WTC11 (cell line): ENCODE measurements at regions not wholly inside any gene's neighbourhood (a gene's known extent, or its start where the extent isn't known, plus 50 kb on each side); places are given as distances from the start of the nearest gene placed in this dataset.

Experiments
- ATAC-seq: fragments of 200-7000 bp; cut with Tn5 transposase; 2 replicates; pipeline ENCODE4 v1.10.0; 2021; ENCODE audit warnings: mild to moderate bottlenecking, moderate library complexity
- CTCF ChIA-PET: fragments of 300-600 bp; sonication (Branson Sonifier 250); formaldehyde crosslinking; loops from one replicate; lab custom pipeline; 2021; ENCODE audit warnings: antibody characterized with exemption; lab: Charles Lee
- POLR2A ChIA-PET: fragments of 350-600 bp; sonication (Branson Sonifier 250); formaldehyde crosslinking; loops from one replicate; lab custom pipeline; 2021; ENCODE audit warnings: antibody characterized with exemption; lab: Charles Lee
- DNase-seq: peaks from one replicate; pipeline ENCODE4 v3.0.0; 2021; ENCODE audit warnings: low spot score
- H3K27ac Mint-ChIP-seq: 2 replicates; pipeline ENCODE4 v1.8.0; 2021; ENCODE audit warnings: mixed read lengths
- H3K27me3 Mint-ChIP-seq: 2 replicates; pipeline ENCODE4 v1.8.0; 2021; ENCODE audit warnings: low read depth, mild to moderate bottlenecking, moderate library complexity, mixed read lengths
- H3K36me3 Mint-ChIP-seq: 2 replicates; pipeline ENCODE4 v1.8.0; 2021; ENCODE audit warnings: mixed read lengths
- H3K4me1 Mint-ChIP-seq: 2 replicates; pipeline ENCODE4 v1.8.0; 2022; ENCODE audit warnings: mixed read lengths
- H3K4me3 Mint-ChIP-seq: 2 replicates; pipeline ENCODE4 v1.8.0; 2021; ENCODE audit warnings: mild to moderate bottlenecking, moderate library complexity, mixed read lengths
- H3K9me3 Mint-ChIP-seq: 2 replicates; pipeline ENCODE4 v1.8.0; 2021; ENCODE audit warnings: mixed read lengths
- ATF1 ChIP-seq: sonication (generic); formaldehyde crosslinking; IDR thresholded peaks from 2 replicates; pipeline ENCODE4 v1.8.1; 2023; ENCODE audit warnings: mild to moderate bottlenecking, moderate library complexity, missing genetic modification reagents
- ELF4 ChIP-seq: sonication (generic); formaldehyde crosslinking; IDR thresholded peaks from 2 replicates; pipeline ENCODE4 v1.8.1; 2022; ENCODE audit warnings: low read depth, mild to moderate bottlenecking, moderate library complexity, missing genetic modification reagents
- FOXK1 ChIP-seq: sonication (generic); formaldehyde crosslinking; IDR thresholded peaks from 2 replicates; pipeline ENCODE4 v1.8.0; 2022; ENCODE audit warnings: mild to moderate bottlenecking, moderate library complexity, missing genetic modification reagents
- HMGA2 ChIP-seq: fragments of 250-450 bp; sonication (Bioruptor Pico); IDR thresholded peaks from 2 replicates; pipeline ENCODE4 v1.4.0; 2021; ENCODE audit warnings: mild to moderate bottlenecking, moderate library complexity
- KAT7 ChIP-seq: sonication (generic); formaldehyde crosslinking; IDR thresholded peaks from 2 replicates; pipeline ENCODE4 v1.8.1; 2023; ENCODE audit warnings: missing genetic modification reagents, mild to moderate bottlenecking, borderline replicate concordance
- NR1H2 ChIP-seq: sonication (generic); formaldehyde crosslinking; IDR thresholded peaks from 2 replicates; pipeline ENCODE4 v1.9.0; 2021; ENCODE audit warnings: mild to moderate bottlenecking, moderate library complexity, missing genetic modification reagents
- SMAD4 ChIP-seq: sonication (generic); formaldehyde crosslinking; IDR thresholded peaks from 2 replicates; pipeline ENCODE4 v1.8.0; 2022; ENCODE audit warnings: mild to moderate bottlenecking, missing genetic modification reagents
- ZNF219 ChIP-seq: sonication (generic); formaldehyde crosslinking; IDR thresholded peaks from 2 replicates; pipeline ENCODE4 v1.8.0; 2023; ENCODE audit warnings: missing genetic modification reagents, mild to moderate bottlenecking, borderline replicate concordance
- ZNF263 ChIP-seq: sonication (generic); formaldehyde crosslinking; IDR thresholded peaks from 2 replicates; pipeline ENCODE4 v1.8.1; 2022; ENCODE audit warnings: low read depth, mild to moderate bottlenecking, moderate library complexity, missing genetic modification reagents
- ZNF396 ChIP-seq: fragments of 250-450 bp; sonication (Bioruptor Pico); IDR thresholded peaks from 2 replicates; pipeline ENCODE4 v1.8.0; 2021; ENCODE audit warnings: mild to moderate bottlenecking, moderate library complexity, borderline replicate concordance
- ZNF671 ChIP-seq: fragments of 250-450 bp; sonication (Bioruptor Pico); IDR thresholded peaks from 2 replicates; pipeline ENCODE4 v1.8.0; 2021; ENCODE audit warnings: mild to moderate bottlenecking
- TF ChIP-seq, protein P1 (sequence below): fragments of 200-600 bp; IDR thresholded peaks from 2 replicates; pipeline ENCODE4 v1.8.0; 2022; ENCODE audit warnings: antibody characterized with exemption
- TF ChIP-seq, protein P2 (sequence below): fragments of 250-450 bp; sonication (Bioruptor Pico); IDR thresholded peaks from 2 replicates; pipeline ENCODE4 v1.9.0; 2021; ENCODE audit warnings: mild to moderate bottlenecking, borderline replicate concordance
- TF ChIP-seq, protein P3 (sequence below): sonication (generic); formaldehyde crosslinking; IDR thresholded peaks from 2 replicates; pipeline ENCODE4 v1.8.0; 2022; ENCODE audit warnings: missing genetic modification reagents
- TF ChIP-seq, protein P4 (sequence below): sonication (generic); formaldehyde crosslinking; IDR thresholded peaks from 2 replicates; pipeline ENCODE4 v1.8.0; 2022; ENCODE audit warnings: mild to moderate bottlenecking, missing genetic modification reagents
- TF ChIP-seq, protein P5 (sequence below): fragments of 250-450 bp; sonication (Bioruptor Pico); IDR thresholded peaks from 2 replicates; pipeline ENCODE4 v1.9.0; 2021; ENCODE audit warnings: mild to moderate bottlenecking

DNA sequence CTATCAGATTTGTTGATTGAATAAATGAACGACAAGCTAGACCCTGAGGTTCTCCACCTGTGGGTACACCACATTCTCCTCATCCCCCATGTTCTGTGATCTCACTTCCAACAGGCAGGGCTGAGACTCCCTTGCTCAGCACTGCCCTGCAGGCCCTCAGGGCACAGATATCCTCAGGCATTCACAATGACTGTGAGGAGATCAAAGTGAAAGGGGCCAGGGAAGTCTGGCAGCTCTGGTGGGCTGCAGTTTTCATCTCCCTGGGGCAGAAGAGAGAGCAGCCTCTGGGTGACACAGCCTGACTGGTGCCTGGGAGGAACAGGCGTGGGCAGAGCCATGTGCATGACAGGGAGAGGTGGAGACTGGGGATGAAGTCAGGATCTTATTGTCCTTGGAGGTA is 142.4 kb upstream of the C9orf72 start (continued):
- TF ChIP-seq NR1H2 (CRISPR knock-in tag) (no peak), FOXK1 (CRISPR knock-in tag) (no peak), ELF4 (no peak)
- TF ChIP-seq, protein P1, sequence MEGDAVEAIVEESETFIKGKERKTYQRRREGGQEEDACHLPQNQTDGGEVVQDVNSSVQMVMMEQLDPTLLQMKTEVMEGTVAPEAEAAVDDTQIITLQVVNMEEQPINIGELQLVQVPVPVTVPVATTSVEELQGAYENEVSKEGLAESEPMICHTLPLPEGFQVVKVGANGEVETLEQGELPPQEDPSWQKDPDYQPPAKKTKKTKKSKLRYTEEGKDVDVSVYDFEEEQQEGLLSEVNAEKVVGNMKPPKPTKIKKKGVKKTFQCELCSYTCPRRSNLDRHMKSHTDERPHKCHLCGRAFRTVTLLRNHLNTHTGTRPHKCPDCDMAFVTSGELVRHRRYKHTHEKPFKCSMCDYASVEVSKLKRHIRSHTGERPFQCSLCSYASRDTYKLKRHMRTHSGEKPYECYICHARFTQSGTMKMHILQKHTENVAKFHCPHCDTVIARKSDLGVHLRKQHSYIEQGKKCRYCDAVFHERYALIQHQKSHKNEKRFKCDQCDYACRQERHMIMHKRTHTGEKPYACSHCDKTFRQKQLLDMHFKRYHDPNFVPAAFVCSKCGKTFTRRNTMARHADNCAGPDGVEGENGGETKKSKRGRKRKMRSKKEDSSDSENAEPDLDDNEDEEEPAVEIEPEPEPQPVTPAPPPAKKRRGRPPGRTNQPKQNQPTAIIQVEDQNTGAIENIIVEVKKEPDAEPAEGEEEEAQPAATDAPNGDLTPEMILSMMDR, result no peak
- TF ChIP-seq, protein P2, sequence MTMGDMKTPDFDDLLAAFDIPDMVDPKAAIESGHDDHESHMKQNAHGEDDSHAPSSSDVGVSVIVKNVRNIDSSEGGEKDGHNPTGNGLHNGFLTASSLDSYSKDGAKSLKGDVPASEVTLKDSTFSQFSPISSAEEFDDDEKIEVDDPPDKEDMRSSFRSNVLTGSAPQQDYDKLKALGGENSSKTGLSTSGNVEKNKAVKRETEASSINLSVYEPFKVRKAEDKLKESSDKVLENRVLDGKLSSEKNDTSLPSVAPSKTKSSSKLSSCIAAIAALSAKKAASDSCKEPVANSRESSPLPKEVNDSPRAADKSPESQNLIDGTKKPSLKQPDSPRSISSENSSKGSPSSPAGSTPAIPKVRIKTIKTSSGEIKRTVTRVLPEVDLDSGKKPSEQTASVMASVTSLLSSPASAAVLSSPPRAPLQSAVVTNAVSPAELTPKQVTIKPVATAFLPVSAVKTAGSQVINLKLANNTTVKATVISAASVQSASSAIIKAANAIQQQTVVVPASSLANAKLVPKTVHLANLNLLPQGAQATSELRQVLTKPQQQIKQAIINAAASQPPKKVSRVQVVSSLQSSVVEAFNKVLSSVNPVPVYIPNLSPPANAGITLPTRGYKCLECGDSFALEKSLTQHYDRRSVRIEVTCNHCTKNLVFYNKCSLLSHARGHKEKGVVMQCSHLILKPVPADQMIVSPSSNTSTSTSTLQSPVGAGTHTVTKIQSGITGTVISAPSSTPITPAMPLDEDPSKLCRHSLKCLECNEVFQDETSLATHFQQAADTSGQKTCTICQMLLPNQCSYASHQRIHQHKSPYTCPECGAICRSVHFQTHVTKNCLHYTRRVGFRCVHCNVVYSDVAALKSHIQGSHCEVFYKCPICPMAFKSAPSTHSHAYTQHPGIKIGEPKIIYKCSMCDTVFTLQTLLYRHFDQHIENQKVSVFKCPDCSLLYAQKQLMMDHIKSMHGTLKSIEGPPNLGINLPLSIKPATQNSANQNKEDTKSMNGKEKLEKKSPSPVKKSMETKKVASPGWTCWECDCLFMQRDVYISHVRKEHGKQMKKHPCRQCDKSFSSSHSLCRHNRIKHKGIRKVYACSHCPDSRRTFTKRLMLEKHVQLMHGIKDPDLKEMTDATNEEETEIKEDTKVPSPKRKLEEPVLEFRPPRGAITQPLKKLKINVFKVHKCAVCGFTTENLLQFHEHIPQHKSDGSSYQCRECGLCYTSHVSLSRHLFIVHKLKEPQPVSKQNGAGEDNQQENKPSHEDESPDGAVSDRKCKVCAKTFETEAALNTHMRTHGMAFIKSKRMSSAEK, result no peak

DNA sequence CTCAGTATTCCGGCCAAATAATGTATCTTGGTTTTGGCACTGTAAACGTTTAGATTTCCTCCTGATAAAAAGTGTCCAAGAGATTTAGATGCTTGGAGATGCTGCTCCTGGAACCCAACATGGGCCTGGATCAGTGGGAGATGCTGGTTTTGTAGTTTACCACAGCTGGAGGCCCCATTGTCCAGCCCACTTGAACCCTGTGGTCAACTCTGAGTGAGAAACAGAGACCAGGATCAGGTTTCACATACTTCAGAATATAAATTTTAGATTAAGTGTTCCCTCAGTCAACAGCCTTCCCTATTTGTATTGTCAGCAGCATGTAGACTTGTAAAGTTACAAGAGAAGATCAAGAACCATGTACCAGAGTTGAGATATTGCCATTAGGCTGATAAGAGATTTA is 144.7 kb upstream of the C9orf72 start:
- TF ChIP-seq ZNF671 (CRISPR knock-in tag), result no peak
- no peak for TF ChIP-seq ZNF263 (CRISPR knock-in tag)
- no peak for TF ChIP-seq ZNF219
- no peak for TF ChIP-seq ZNF396 (CRISPR knock-in tag)
- TF ChIP-seq ELF4, result no peak
- no peak for TF ChIP-seq HMGA2 (CRISPR knock-in tag)
- TF ChIP-seq, protein P3, sequence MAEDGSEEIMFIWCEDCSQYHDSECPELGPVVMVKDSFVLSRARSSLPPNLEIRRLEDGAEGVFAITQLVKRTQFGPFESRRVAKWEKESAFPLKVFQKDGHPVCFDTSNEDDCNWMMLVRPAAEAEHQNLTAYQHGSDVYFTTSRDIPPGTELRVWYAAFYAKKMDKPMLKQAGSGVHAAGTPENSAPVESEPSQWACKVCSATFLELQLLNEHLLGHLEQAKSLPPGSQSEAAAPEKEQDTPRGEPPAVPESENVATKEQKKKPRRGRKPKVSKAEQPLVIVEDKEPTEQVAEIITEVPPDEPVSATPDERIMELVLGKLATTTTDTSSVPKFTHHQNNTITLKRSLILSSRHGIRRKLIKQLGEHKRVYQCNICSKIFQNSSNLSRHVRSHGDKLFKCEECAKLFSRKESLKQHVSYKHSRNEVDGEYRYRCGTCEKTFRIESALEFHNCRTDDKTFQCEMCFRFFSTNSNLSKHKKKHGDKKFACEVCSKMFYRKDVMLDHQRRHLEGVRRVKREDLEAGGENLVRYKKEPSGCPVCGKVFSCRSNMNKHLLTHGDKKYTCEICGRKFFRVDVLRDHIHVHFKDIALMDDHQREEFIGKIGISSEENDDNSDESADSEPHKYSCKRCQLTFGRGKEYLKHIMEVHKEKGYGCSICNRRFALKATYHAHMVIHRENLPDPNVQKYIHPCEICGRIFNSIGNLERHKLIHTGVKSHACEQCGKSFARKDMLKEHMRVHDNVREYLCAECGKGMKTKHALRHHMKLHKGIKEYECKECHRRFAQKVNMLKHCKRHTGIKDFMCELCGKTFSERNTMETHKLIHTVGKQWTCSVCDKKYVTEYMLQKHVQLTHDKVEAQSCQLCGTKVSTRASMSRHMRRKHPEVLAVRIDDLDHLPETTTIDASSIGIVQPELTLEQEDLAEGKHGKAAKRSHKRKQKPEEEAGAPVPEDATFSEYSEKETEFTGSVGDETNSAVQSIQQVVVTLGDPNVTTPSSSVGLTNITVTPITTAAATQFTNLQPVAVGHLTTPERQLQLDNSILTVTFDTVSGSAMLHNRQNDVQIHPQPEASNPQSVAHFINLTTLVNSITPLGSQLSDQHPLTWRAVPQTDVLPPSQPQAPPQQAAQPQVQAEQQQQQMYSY (CRISPR knock-in tag), result no peak
- no peak for TF ChIP-seq KAT7 (CRISPR knock-in tag)
- TF ChIP-seq ATF1, result no peak
- no peak for TF ChIP-seq SMAD4 (CRISPR knock-in tag)
- TF ChIP-seq, protein P4, sequence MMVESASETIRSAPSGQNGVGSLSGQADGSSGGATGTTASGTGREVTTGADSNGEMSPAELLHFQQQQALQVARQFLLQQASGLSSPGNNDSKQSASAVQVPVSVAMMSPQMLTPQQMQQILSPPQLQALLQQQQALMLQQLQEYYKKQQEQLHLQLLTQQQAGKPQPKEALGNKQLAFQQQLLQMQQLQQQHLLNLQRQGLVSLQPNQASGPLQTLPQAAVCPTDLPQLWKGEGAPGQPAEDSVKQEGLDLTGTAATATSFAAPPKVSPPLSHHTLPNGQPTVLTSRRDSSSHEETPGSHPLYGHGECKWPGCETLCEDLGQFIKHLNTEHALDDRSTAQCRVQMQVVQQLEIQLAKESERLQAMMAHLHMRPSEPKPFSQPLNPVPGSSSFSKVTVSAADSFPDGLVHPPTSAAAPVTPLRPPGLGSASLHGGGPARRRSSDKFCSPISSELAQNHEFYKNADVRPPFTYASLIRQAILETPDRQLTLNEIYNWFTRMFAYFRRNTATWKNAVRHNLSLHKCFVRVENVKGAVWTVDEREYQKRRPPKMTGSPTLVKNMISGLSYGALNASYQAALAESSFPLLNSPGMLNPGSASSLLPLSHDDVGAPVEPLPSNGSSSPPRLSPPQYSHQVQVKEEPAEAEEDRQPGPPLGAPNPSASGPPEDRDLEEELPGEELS (CRISPR knock-in tag), result no peak
- TF ChIP-seq, protein P5, sequence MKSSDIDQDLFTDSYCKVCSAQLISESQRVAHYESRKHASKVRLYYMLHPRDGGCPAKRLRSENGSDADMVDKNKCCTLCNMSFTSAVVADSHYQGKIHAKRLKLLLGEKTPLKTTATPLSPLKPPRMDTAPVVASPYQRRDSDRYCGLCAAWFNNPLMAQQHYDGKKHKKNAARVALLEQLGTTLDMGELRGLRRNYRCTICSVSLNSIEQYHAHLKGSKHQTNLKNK (CRISPR knock-in tag), result no peak
- Mint-ChIP-seq H3K4me1 (peaks cover 3% of the 10 kb centered on the region), H3K27ac (no peak overlapping the region), H3K9me3 (no peaks in the 10 kb centered on the region), H3K36me3 (no peaks in the 10 kb centered on the region), H3K4me3 (no peak overlapping the region), H3K27me3 (no peaks in the 10 kb centered on the region)
- ChIA-PET CTCF (interaction anchor here (1.5 kb wide), 1 partner anchor 9 kb away, joined by 3 read pairs; no protein-coding TSS in a partner anchor), POLR2A (no interaction called here)
- ATAC-seq (no peak), DNase-seq (no peak)
